GM12892 (cell line): ENCODE measurements at regions not wholly inside any gene's neighbourhood (a gene's known extent, or its start where the extent isn't known, plus 50 kb on each side); places are given as distances from the start of the nearest gene placed in this dataset.

Experiments used
- POLR2A ChIP-seq: IDR thresholded peaks from 2 replicates; pipeline ENCODE4 v1.6.1; 2011; ENCODE audit warnings: low read depth, low read length, control low read depth
- POLR2AphosphoS5 ChIP-seq: IDR thresholded peaks from 2 replicates; pipeline ENCODE4 v1.6.1; 2011; ENCODE audit warnings: low read depth, low read length, control low read depth

DNA sequence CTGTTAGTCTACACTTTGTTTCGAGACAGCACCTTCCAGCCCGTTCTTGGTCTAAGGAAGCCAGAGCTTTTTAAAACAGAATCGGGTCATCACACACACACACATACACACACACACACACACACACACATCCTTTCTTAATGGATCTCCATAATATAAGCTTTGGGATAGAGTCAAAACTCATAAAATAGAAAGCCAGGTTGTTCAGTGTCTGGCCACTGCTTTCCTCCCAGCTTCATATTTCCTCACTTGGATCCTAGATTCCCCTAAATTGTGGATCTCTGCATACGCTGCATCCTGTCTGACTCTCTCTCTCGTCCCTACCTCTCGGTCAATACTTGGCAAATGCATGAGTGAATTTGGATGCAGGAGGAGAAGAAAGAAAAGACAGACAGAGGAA, 120.5 kb upstream of the SLC14A2 start:
- TF ChIP-seq POLR2AphosphoS5 (no peak), POLR2A (no peak)
